Liver (tissue), 8 donors: ENCODE measurements at regions not wholly inside any gene's neighbourhood (a gene's known extent, or its start where the extent isn't known, plus 50 kb on each side); places are given as distances from the start of the nearest gene placed in this dataset.

Experiments
- DNase-seq: peaks from one replicate; pipeline ENCODE4 v3.0.0-alpha.2; 2017; ENCODE audit warnings: low spot score
- H3K27ac ChIP-seq, 2 donors: one replicate each; pipeline ENCODE4 v1.7.0; 2013; ENCODE audit warnings: inconsistent platforms in 2 of 2, low read length in 2 of 2, control low read depth in 1 of 2, low read depth in 1 of 2, mild to moderate bottlenecking in 1 of 2
- H3K27me3 ChIP-seq, 4 donors: one replicate each; pipeline versions ENCODE4 v1.6.1 to v1.7.0; 2013; ENCODE audit warnings: low read length in 3 of 4, inconsistent platforms in 1 of 4, mild to moderate bottlenecking in 1 of 4, moderate library complexity in 1 of 4; ENCODE audit not compliant: control insufficient read depth in 4 of 4, insufficient read depth in 4 of 4
- H3K36me3 ChIP-seq, 4 donors: one replicate each; pipeline versions ENCODE4 v1.6.1 to v1.7.0; 2013; ENCODE audit warnings: low read length in 3 of 4, mild to moderate bottlenecking in 3 of 4, low read depth in 1 of 4, moderate library complexity in 1 of 4; ENCODE audit not compliant: control insufficient read depth in 4 of 4, insufficient read depth in 3 of 4
- H3K4me1 ChIP-seq, 4 donors: one replicate each; pipeline versions ENCODE4 v1.6.1 to v1.7.0; 2013; ENCODE audit warnings: low read length in 3 of 4, mild to moderate bottlenecking in 3 of 4, moderate library complexity in 1 of 4; ENCODE audit not compliant: control insufficient read depth in 4 of 4, insufficient read depth in 4 of 4
- H3K4me3 ChIP-seq, 3 donors: one replicate each; pipeline versions ENCODE4 v1.6.1 to v1.7.0; 2013; ENCODE audit warnings: low read length in 3 of 3, control low read depth in 1 of 3, low read depth in 1 of 3, mild to moderate bottlenecking in 1 of 3
- H3K9ac ChIP-seq, 2 donors: one replicate each; pipeline ENCODE4 v1.7.0; 2013; ENCODE audit warnings: low read length in 2 of 2, mild to moderate bottlenecking in 2 of 2, moderate library complexity in 2 of 2, control low read depth in 1 of 2, low read depth in 1 of 2
- H3K9me3 ChIP-seq, 4 donors: one replicate each; pipeline versions ENCODE4 v1.6.1 to v1.7.0; 2013; ENCODE audit warnings: low read length in 3 of 4; ENCODE audit not compliant: control insufficient read depth in 4 of 4
- ATF3 ChIP-seq: IDR thresholded peaks from 2 replicates; pipeline ENCODE4 v1.6.1; 2016; ENCODE audit warnings: antibody characterized with exemption
- EGR1 ChIP-seq, 2 donors: IDR thresholded peaks; 2 replicates each; pipeline ENCODE4 v1.6.1; 2016 to 2018; ENCODE audit warnings: antibody characterized with exemption in 2 of 2, low read depth in 2 of 2
- FOXA1 ChIP-seq: IDR thresholded peaks from 2 replicates; pipeline ENCODE4 v1.6.1; 2016; ENCODE audit warnings: antibody characterized with exemption
- FOXA2 ChIP-seq: IDR thresholded peaks from 2 replicates; pipeline ENCODE4 v1.6.1; 2016; ENCODE audit warnings: antibody characterized with exemption
- GABPA ChIP-seq, 2 donors: IDR thresholded peaks in 1 of 2; conservative IDR thresholded peaks in 1 of 2; 2 replicates each; pipeline ENCODE4 v1.6.1; 2016; ENCODE audit warnings: antibody characterized with exemption in 2 of 2, mild to moderate bottlenecking in 1 of 2, moderate library complexity in 1 of 2
- HNF4A ChIP-seq, 2 donors: conservative IDR thresholded peaks; 2 replicates each; pipeline ENCODE4 v1.6.1; 2016; ENCODE audit warnings: antibody characterized with exemption in 2 of 2, mild to moderate bottlenecking in 2 of 2
- JUND ChIP-seq, 2 donors: IDR thresholded peaks; 2 replicates each; pipeline ENCODE4 v1.6.1; 2016; ENCODE audit warnings: antibody characterized with exemption in 2 of 2
- MAX ChIP-seq: IDR thresholded peaks from 2 replicates; pipeline ENCODE4 v1.6.1; 2016; ENCODE audit warnings: antibody characterized with exemption
- NR2F2 ChIP-seq: IDR thresholded peaks from 2 replicates; pipeline ENCODE4 v1.6.1; 2016; ENCODE audit warnings: antibody characterized with exemption
- RAD21 ChIP-seq, 2 donors: IDR thresholded peaks; 2 replicates each; pipeline ENCODE4 v1.6.1; 2016; ENCODE audit warnings: antibody characterized with exemption in 2 of 2, mild to moderate bottlenecking in 2 of 2
- RXRA ChIP-seq, 2 donors: IDR thresholded peaks; 2 replicates each; pipeline ENCODE4 v1.6.1; 2017 to 2018; ENCODE audit warnings: antibody characterized with exemption in 2 of 2, mild to moderate bottlenecking in 1 of 2
- SP1 ChIP-seq: IDR thresholded peaks from 2 replicates; pipeline ENCODE4 v1.6.1; 2018; ENCODE audit warnings: antibody characterized with exemption, mild to moderate bottlenecking
- TAF1 ChIP-seq: conservative IDR thresholded peaks from 2 replicates; pipeline ENCODE4 v1.6.1; 2016; ENCODE audit warnings: antibody characterized with exemption, mild to moderate bottlenecking
- YY1 ChIP-seq: IDR thresholded peaks from 2 replicates; pipeline ENCODE4 v1.6.1; 2016; ENCODE audit warnings: antibody characterized with exemption, mild to moderate bottlenecking
- ZBTB33 ChIP-seq: IDR thresholded peaks from 2 replicates; pipeline ENCODE4 v1.6.1; 2016; ENCODE audit warnings: antibody characterized with exemption
- WGBS: extraction: QIAGEN DNeasy Blood & Tissue Kit; methylation state at CpG from one replicate; pipeline ENCODE4 v1.1.7; 2013; 5-methylcytosine and 5-hydroxymethylcytosine counted together
- TF ChIP-seq, protein P1 (sequence below): IDR thresholded peaks from 2 replicates; pipeline ENCODE4 v1.6.1; 2016; ENCODE audit warnings: antibody characterized with exemption, mild to moderate bottlenecking
- TF ChIP-seq, protein P2 (sequence below): fragments of 150-350 bp; IDR thresholded peaks from 2 replicates; pipeline ENCODE4 v1.5.1; 2017; ENCODE audit warnings: improper control_type of control experiment, low read depth, low read length; ENCODE audit not compliant: missing input control
- donor health status: healthy.
- donor health status: healthy.
- donor health status: healthy.
- donor health status: healthy.
- donor health status: healthy.

DNA sequence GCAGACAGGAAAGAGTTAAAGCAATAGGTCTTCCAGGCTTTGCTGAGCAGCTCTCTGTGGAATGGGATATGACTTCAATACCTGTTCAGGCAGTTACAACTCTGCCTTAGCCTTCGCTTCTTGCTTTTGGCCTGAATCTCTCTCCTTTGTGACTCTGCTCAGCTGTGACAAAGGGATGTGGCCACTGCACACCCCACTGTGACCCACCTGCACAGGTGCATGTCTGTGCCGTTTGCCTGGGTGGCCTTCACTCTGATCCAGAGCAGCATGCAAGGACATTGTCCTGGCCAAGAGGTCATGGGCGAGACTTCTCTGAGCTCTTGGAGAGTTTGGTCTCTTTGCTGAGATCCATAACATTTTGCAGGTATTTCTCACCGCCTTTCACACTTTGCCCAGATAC is 891.3 kb downstream of the BRD1 start:
- WGBS, result 84% methylated on average over 4 of the region's 4 CpGs
- no peak for DNase-seq
- H3K36me3 ChIP-seq, result no peaks in the 10 kb centered on the region
- no peaks in the 10 kb centered on the region for H3K27me3 ChIP-seq
- H3K4me1 ChIP-seq, result no peaks in the 10 kb centered on the region
- no peak overlapping the region for H3K9ac ChIP-seq
- H3K9me3 ChIP-seq, result peaks cover 0 to 7% (median 4%) of the 10 kb centered on the region in 4 donors
- no peak for TF ChIP-seq EGR1 (IDR thresholded peaks at IDR 0.05; ENCODE audit: low read depth in 2 of 2)
- no peak for TF ChIP-seq MAX
- TF ChIP-seq FOXA2, result no peak
- no peak for TF ChIP-seq GABPA (IDR thresholded peaks at IDR 0.05 in 1 of 2, conservative IDR thresholded peaks at IDR 0.05 in 1 of 2)
- TF ChIP-seq, protein P1, sequence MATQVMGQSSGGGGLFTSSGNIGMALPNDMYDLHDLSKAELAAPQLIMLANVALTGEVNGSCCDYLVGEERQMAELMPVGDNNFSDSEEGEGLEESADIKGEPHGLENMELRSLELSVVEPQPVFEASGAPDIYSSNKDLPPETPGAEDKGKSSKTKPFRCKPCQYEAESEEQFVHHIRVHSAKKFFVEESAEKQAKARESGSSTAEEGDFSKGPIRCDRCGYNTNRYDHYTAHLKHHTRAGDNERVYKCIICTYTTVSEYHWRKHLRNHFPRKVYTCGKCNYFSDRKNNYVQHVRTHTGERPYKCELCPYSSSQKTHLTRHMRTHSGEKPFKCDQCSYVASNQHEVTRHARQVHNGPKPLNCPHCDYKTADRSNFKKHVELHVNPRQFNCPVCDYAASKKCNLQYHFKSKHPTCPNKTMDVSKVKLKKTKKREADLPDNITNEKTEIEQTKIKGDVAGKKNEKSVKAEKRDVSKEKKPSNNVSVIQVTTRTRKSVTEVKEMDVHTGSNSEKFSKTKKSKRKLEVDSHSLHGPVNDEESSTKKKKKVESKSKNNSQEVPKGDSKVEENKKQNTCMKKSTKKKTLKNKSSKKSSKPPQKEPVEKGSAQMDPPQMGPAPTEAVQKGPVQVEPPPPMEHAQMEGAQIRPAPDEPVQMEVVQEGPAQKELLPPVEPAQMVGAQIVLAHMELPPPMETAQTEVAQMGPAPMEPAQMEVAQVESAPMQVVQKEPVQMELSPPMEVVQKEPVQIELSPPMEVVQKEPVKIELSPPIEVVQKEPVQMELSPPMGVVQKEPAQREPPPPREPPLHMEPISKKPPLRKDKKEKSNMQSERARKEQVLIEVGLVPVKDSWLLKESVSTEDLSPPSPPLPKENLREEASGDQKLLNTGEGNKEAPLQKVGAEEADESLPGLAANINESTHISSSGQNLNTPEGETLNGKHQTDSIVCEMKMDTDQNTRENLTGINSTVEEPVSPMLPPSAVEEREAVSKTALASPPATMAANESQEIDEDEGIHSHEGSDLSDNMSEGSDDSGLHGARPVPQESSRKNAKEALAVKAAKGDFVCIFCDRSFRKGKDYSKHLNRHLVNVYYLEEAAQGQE, result no peak
- no peak for TF ChIP-seq RXRA (IDR thresholded peaks at IDR 0.05)
- no peak for TF ChIP-seq JUND (IDR thresholded peaks at IDR 0.05)
- TF ChIP-seq SP1, result no peak
- no peak for TF ChIP-seq NR2F2
- TF ChIP-seq, protein P2, sequence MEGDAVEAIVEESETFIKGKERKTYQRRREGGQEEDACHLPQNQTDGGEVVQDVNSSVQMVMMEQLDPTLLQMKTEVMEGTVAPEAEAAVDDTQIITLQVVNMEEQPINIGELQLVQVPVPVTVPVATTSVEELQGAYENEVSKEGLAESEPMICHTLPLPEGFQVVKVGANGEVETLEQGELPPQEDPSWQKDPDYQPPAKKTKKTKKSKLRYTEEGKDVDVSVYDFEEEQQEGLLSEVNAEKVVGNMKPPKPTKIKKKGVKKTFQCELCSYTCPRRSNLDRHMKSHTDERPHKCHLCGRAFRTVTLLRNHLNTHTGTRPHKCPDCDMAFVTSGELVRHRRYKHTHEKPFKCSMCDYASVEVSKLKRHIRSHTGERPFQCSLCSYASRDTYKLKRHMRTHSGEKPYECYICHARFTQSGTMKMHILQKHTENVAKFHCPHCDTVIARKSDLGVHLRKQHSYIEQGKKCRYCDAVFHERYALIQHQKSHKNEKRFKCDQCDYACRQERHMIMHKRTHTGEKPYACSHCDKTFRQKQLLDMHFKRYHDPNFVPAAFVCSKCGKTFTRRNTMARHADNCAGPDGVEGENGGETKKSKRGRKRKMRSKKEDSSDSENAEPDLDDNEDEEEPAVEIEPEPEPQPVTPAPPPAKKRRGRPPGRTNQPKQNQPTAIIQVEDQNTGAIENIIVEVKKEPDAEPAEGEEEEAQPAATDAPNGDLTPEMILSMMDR, result no peak
- no peak for TF ChIP-seq FOXA1
- no peak for TF ChIP-seq ATF3
- no peak for TF ChIP-seq HNF4A (conservative IDR thresholded peaks at IDR 0.05)
- TF ChIP-seq TAF1, result no peak
- no peak for TF ChIP-seq YY1
- TF ChIP-seq RAD21 (IDR thresholded peaks at IDR 0.05), result no peak
- no peak for TF ChIP-seq ZBTB33
- no peak overlapping the region for H3K4me3 ChIP-seq
- no peak overlapping the region for H3K27ac ChIP-seq

DNA sequence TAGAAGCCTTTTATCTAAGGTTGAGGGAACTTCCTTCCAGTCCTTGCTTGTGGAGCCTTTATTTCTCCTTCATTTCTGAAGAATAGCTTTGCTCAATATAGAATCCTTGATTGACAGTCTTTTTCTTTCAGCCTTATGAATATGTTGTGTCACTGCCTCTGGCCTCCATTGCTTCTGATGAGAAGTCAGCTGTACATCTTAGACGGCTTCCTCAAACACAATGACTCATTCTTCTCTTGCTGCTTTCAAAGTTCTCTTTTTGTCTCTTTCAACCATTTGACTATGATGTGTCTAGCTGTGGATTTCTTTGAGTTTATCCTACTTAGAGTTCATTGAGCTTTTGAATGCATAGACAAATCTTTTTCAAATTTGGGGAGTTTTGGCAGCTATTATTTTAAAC is 893.2 kb downstream of the BRD1 start:
- Histone ChIP-seq H3K27ac (no peak overlapping the region), H3K27me3 (no peaks in the 10 kb centered on the region), H3K9ac (no peak overlapping the region), H3K4me1 (no peaks in the 10 kb centered on the region), H3K36me3 (no peaks in the 10 kb centered on the region), H3K4me3 (no peak overlapping the region), H3K9me3 (peaks cover 0 to 7% (median 4%) of the 10 kb centered on the region in 4 donors)
- DNase-seq, result no peak
- no peak for TF ChIP-seq NR2F2
- TF ChIP-seq RAD21 (IDR thresholded peaks at IDR 0.05), result no peak
- no peak for TF ChIP-seq EGR1 (IDR thresholded peaks at IDR 0.05; ENCODE audit: low read depth in 2 of 2)
- WGBS, result 78% methylated on average over 1 of the region's 1 CpG
